Nephron progenitor cell (in vitro differentiated cells): ENCODE measurements at regions not wholly inside any gene's neighbourhood (a gene's known extent, or its start where the extent isn't known, plus 50 kb on each side); places are given as distances from the start of the nearest gene placed in this dataset.
A peak's percentile ranks its signal among the peaks of the same experiment; 100 is the strongest.

Experiments
- DNase-seq: peaks from one replicate; pipeline ENCODE4 v3.0.0; 2021
- H3K27ac Mint-ChIP-seq: 2 replicates; pipeline ENCODE4 v1.8.0; 2021; ENCODE audit warnings: mild to moderate bottlenecking, moderate library complexity, mixed read lengths
- H3K27me3 Mint-ChIP-seq: 2 replicates; pipeline ENCODE4 v1.8.0; 2021; ENCODE audit warnings: mild to moderate bottlenecking, low read depth, mixed read lengths; ENCODE audit not compliant: poor library complexity
- H3K36me3 Mint-ChIP-seq: 2 replicates; pipeline ENCODE4 v1.8.0; 2021; ENCODE audit warnings: low read depth, mixed read lengths
- H3K4me1 Mint-ChIP-seq: 2 replicates; pipeline ENCODE4 v1.8.0; 2021; ENCODE audit warnings: mixed read lengths
- H3K4me3 Mint-ChIP-seq: 2 replicates; pipeline ENCODE4 v1.8.0; 2021; ENCODE audit warnings: mild to moderate bottlenecking, moderate library complexity, mixed read lengths
- H3K9me3 Mint-ChIP-seq: 2 replicates; pipeline ENCODE4 v1.8.0; 2021; ENCODE audit warnings: mild to moderate bottlenecking, moderate library complexity, mixed read lengths
- TF ChIP-seq, protein P1 (sequence below): fragments of 200-600 bp; sonication (generic); IDR thresholded peaks from 2 replicates; pipeline ENCODE4 v1.5.0; 2021; ENCODE audit warnings: antibody characterized with exemption

DNA sequence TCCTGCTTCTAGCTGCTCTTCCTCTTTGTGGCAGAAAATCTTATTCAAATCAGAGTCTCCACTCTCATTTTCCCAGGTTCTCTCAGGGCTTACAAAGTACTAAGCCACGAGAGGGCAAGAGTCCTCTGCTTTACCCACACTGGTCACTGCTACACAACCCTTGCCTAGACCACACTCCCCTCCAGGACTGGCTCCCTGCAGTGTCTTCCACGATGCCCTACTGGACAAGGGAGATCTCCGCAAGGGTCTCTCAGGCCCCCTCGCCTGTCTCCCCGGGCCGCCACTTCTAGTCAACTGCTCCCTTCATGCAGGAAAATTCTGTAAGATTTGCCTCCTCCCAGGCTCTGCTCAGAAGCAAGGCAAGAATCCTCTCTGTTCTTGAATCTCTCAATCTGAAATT is 319.6 kb downstream of the RRAGC start:
- no peaks in the 10 kb centered on the region for H3K36me3 Mint-ChIP-seq
- peaks cover 3% of the 10 kb centered on the region for H3K9me3 Mint-ChIP-seq

DNA sequence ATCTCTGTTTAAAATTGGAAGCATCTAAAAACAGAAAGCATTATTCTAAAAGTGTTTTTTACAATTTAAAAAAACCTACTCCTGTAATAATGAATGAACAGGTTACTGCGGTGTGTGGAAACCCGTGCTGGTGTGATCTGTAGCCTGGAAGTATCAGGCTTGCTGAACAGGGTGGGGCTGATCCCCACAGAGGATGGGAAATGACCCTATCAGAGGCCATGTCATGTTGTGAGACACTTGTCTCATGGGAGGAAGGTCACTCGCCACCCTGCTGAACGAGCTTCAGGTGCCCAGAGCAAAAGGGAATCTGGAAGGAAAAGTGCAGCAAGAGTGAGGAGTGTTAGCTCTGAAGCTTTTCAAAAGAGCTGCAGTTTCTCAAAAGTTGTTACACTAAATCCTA is 320.7 kb downstream of the RRAGC start:
- peaks cover 2% of the 10 kb centered on the region for H3K9me3 Mint-ChIP-seq
- peaks cover 35% of the 10 kb centered on the region for H3K4me1 Mint-ChIP-seq
- no peak overlapping the region for H3K4me3 Mint-ChIP-seq
- peaks cover 27% of the 10 kb centered on the region for H3K27me3 Mint-ChIP-seq
- H3K36me3 Mint-ChIP-seq: no peaks in the 10 kb centered on the region
- no peak overlapping the region for H3K27ac Mint-ChIP-seq
- TF ChIP-seq, protein P1, sequence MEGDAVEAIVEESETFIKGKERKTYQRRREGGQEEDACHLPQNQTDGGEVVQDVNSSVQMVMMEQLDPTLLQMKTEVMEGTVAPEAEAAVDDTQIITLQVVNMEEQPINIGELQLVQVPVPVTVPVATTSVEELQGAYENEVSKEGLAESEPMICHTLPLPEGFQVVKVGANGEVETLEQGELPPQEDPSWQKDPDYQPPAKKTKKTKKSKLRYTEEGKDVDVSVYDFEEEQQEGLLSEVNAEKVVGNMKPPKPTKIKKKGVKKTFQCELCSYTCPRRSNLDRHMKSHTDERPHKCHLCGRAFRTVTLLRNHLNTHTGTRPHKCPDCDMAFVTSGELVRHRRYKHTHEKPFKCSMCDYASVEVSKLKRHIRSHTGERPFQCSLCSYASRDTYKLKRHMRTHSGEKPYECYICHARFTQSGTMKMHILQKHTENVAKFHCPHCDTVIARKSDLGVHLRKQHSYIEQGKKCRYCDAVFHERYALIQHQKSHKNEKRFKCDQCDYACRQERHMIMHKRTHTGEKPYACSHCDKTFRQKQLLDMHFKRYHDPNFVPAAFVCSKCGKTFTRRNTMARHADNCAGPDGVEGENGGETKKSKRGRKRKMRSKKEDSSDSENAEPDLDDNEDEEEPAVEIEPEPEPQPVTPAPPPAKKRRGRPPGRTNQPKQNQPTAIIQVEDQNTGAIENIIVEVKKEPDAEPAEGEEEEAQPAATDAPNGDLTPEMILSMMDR: no peak
- DNase-seq: no peak

More for the DNA sequence above, 319.6 kb downstream of the RRAGC start:
- peaks cover 31% of the 10 kb centered on the region for H3K4me1 Mint-ChIP-seq
- H3K4me3 Mint-ChIP-seq: no peak overlapping the region
- peak overlapping the region; percentile 24 for H3K27ac Mint-ChIP-seq
- TF ChIP-seq, protein P1: no peak
- DNase-seq: no peak
- H3K27me3 Mint-ChIP-seq: peaks cover 24% of the 10 kb centered on the region

DNA sequence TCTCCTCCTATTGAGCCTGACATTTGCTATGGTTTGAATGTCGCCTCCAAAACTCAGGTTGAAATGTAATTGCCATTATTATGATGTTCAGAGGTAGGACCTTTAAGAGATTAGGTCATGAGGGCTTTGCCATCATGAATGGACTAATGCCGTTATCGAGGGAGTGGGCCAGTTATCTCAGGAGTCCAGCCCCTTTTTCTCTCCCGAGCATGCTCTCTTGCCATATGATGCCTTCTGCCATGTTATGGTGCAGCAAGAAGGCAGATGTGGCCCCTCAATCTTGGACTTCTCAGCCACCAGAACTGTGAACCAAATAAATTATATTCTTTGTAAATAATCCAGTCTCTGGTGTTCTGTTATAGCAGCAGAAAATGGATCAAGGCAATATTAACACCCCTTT is 323.5 kb downstream of the RRAGC start:
- peaks cover 30% of the 10 kb centered on the region for H3K27me3 Mint-ChIP-seq

DNA sequence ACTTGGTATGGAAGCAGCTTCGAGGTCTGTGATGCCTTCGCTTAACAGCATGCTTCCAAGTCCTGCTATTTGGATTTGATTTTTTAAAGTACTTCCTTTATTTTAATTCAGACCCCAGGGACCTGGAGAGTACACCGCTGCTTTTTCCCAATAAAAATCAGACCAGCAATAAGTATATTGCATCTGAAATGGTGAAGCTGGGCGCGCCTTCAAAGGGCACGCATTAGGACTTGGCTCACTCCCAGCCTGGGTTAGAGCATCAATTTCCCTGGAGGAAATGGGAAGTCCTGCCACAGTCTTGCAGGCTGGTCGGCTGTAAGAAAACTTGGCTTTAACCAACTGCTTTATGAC is 325.1 kb downstream of the RRAGC start:
- H3K4me1 Mint-ChIP-seq: peaks cover 13% of the 10 kb centered on the region
- H3K27me3 Mint-ChIP-seq: peaks cover 27% of the 10 kb centered on the region
- H3K27ac Mint-ChIP-seq: no peak overlapping the region
- H3K9me3 Mint-ChIP-seq: no peaks in the 10 kb centered on the region
- H3K36me3 Mint-ChIP-seq: no peaks in the 10 kb centered on the region
- no peak overlapping the region for H3K4me3 Mint-ChIP-seq
- TF ChIP-seq, protein P1: no peak
- DNase-seq: no peak

More for the DNA sequence above, 323.5 kb downstream of the RRAGC start:
- TF ChIP-seq, protein P1: no peak
- Mint-ChIP-seq H3K36me3 (no peaks in the 10 kb centered on the region), H3K9me3 (no peaks in the 10 kb centered on the region), H3K4me3 (no peak overlapping the region), H3K4me1 (peaks cover 28% of the 10 kb centered on the region), H3K27ac (no peak overlapping the region)
- DNase-seq: no peak

DNA sequence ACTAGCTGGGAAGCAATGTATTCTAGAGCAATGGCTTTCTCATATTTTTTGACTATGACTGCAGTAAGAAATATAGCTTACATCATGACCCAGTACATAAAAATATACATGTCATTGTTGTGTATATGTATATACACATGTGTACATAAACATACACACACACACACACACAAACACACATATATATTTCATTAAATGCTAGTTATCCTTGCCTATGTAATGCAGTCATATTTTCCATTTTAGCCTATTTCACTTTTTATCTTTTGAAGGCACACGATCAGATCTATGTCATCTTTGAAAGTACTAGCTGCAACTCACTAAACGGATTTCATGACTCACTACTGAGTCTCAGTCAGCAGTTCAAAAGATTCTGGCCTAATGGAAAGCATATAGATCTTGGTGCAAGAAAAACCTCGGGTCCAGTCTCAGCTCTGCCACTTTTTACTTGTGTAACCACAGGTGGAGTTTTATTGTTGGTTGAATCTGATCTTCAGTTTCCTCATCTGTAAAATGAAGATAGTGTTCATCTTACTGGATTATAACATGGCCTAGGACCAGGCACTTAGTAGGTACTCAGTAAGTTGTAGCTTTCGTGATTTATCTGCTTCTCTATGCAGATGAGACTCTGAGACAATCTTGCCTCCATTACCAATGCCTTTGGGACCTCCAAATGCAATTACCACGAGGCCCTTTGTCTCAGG is 325.6 kb downstream of the RRAGC start:
- Mint-ChIP-seq H3K4me1 (peaks cover 16% of the 10 kb centered on the region), H3K36me3 (no peaks in the 10 kb centered on the region), H3K4me3 (no peak overlapping the region), H3K9me3 (no peaks in the 10 kb centered on the region), H3K27ac (no peak overlapping the region), H3K27me3 (peaks cover 27% of the 10 kb centered on the region)
- TF ChIP-seq, protein P1: no peak
- DNase-seq: no peak

DNA sequence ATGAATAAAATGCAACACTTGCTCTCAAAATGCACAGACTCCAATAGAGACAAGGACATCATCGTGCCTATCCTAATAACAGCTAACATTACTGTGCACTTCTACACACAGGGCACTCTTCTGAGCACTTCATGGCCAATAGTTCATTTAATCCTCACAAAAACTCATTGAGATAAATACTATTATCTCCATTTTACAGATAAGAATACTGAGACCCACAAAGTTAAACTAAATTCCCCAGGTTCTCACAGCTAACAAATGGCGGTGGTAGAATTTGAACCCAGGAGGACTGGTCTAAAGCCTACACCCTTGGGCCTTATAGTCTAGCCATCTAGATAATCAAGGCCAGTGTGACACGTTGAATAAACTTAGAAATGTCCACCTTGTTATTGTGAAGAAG is 328.6 kb downstream of the RRAGC start:
- no peak overlapping the region for H3K4me3 Mint-ChIP-seq
- H3K27me3 Mint-ChIP-seq: peaks cover 53% of the 10 kb centered on the region
- no peaks in the 10 kb centered on the region for H3K36me3 Mint-ChIP-seq
- peaks cover 39% of the 10 kb centered on the region for H3K4me1 Mint-ChIP-seq
- H3K9me3 Mint-ChIP-seq: peaks cover 4% of the 10 kb centered on the region
- TF ChIP-seq, protein P1: no peak
- DNase-seq: no peak
- no peak overlapping the region for H3K27ac Mint-ChIP-seq
